HFFc6 (cell line): ENCODE measurements at regions not wholly inside any gene's neighbourhood (a gene's known extent, or its start where the extent isn't known, plus 50 kb on each side); places are given as distances from the start of the nearest gene placed in this dataset.

Experiments
- DNase-seq: peaks from one replicate; pipeline ENCODE4 v3.0.0-alpha.2; 2018
- H3K27ac Mint-ChIP-seq: 2 replicates; pipeline ENCODE4 v1.8.0; 2020; ENCODE audit warnings: mild to moderate bottlenecking, mixed read lengths
- H3K27me3 Mint-ChIP-seq: 2 replicates; pipeline ENCODE4 v1.8.0; 2021; ENCODE audit warnings: mild to moderate bottlenecking, moderate library complexity, mixed read lengths; ENCODE audit not compliant: insufficient read depth
- H3K36me3 Mint-ChIP-seq: 2 replicates; pipeline ENCODE4 v1.8.0; 2021; ENCODE audit warnings: low read depth, mixed read lengths
- H3K4me1 Mint-ChIP-seq: 2 replicates; pipeline ENCODE4 v1.8.0; 2020; ENCODE audit warnings: low read depth, mixed read lengths
- H3K4me3 Mint-ChIP-seq: 2 replicates; pipeline ENCODE4 v1.8.0; 2020; ENCODE audit warnings: mild to moderate bottlenecking, moderate library complexity, mixed read lengths
- H3K9me3 Mint-ChIP-seq: 2 replicates; pipeline ENCODE4 v1.8.0; 2020; ENCODE audit warnings: mild to moderate bottlenecking, mixed read lengths
- CTCF ChIP-seq: fragments of 200-600 bp; sonication (generic); IDR thresholded peaks from 2 replicates; pipeline ENCODE4 v1.5.0; 2021; ENCODE audit warnings: antibody characterized with exemption, mild to moderate bottlenecking

GRCh38 chr2:195279840-195280427 lies 377.1 kb upstream of the SLC39A10 start:
- no peak overlapping the region for H3K27ac Mint-ChIP-seq
- H3K36me3 Mint-ChIP-seq, result no peaks in the 10 kb centered on the region
- H3K4me3 Mint-ChIP-seq, result no peak overlapping the region
- TF ChIP-seq CTCF, result no peak
- H3K4me1 Mint-ChIP-seq, result peaks cover 11% of the 10 kb centered on the region; the same call in 1 of the 2 replicates
- no peak for DNase-seq
- H3K27me3 Mint-ChIP-seq, result no peaks in the 10 kb centered on the region
- no peaks in the 10 kb centered on the region for H3K9me3 Mint-ChIP-seq

GRCh38 chr2:195270466-195271039 lies 386.5 kb upstream of the SLC39A10 start:
- H3K4me1 Mint-ChIP-seq, result peaks cover 4% of the 10 kb centered on the region; the same call in 1 of the 2 replicates
- 0 out of 2 replicates have a peak, but pooled peaks cover 3% of the 10 kb centered on the region for H3K27me3 Mint-ChIP-seq
- H3K27ac Mint-ChIP-seq, result no peak overlapping the region
- H3K4me3 Mint-ChIP-seq, result no peak overlapping the region
- no peak for TF ChIP-seq CTCF
- H3K36me3 Mint-ChIP-seq, result no peaks in the 10 kb centered on the region
- DNase-seq, result no peak
- H3K9me3 Mint-ChIP-seq, result no peaks in the 10 kb centered on the region; the same call in 1 of the 2 replicates

GRCh38 chr2:195269220-195269619 lies 387.8 kb upstream of the SLC39A10 start:
- TF ChIP-seq CTCF, result no peak
- DNase-seq, result no peak
- Mint-ChIP-seq H3K36me3 (no peaks in the 10 kb centered on the region), H3K4me1 (no peaks in the 10 kb centered on the region), H3K4me3 (no peak overlapping the region), H3K27ac (no peak overlapping the region), H3K9me3 (no peaks in the 10 kb centered on the region; the same call in 1 of the 2 replicates), H3K27me3 (0 out of 2 replicates have a peak, but pooled peaks cover 3% of the 10 kb centered on the region)

- no peak overlapping the region for H3K4me3 Mint-ChIP-seq
- no peak for TF ChIP-seq CTCF
Measured at GRCh38 chr2:195257979-195258378, 399.0 kb upstream of the SLC39A10 start.

GRCh38 chr2:195252018-195252417 lies 405.0 kb upstream of the SLC39A10 start:
- Mint-ChIP-seq H3K36me3 (no peaks in the 10 kb centered on the region), H3K27ac (no peak overlapping the region), H3K4me3 (no peak overlapping the region), H3K9me3 (peaks cover 12% of the 10 kb centered on the region), H3K27me3 (no peaks in the 10 kb centered on the region), H3K4me1 (no peaks in the 10 kb centered on the region)
- TF ChIP-seq CTCF, result no peak
- no peak for DNase-seq

More at GRCh38 chr2:195257979-195258378, 399.0 kb upstream of the SLC39A10 start:
- H3K27me3 Mint-ChIP-seq, result no peaks in the 10 kb centered on the region; the same call in 1 of the 2 replicates
- H3K36me3 Mint-ChIP-seq, result no peaks in the 10 kb centered on the region
- DNase-seq, result no peak
- no peaks in the 10 kb centered on the region for H3K4me1 Mint-ChIP-seq
- H3K27ac Mint-ChIP-seq, result no peak overlapping the region
- H3K9me3 Mint-ChIP-seq, result no peaks in the 10 kb centered on the region
